Mucosa of descending colon (tissue), 3 donors: ENCODE measurements at regions not wholly inside any gene's neighbourhood (a gene's known extent, or its start where the extent isn't known, plus 50 kb on each side); places are given as distances from the start of the nearest gene placed in this dataset.

Experiments used
- ATAC-seq: fragments of 200-7000 bp; cut with Tn5 transposase; one replicate; pipeline ENCODE4 v1.9.1; 2020; ENCODE audit warnings: mild to moderate bottlenecking, moderate library complexity
- DNase-seq, 3 donors: peaks; one replicate each; pipeline ENCODE4 v3.0.0-alpha.2; 2020
- H3K36me3 ChIP-seq: fragments of 200-600 bp; one replicate; pipeline ENCODE4 v1.8.0; 2021; ENCODE audit warnings: low read depth, mild to moderate bottlenecking
- H3K4me1 ChIP-seq: fragments of 200-600 bp; one replicate; pipeline ENCODE4 v1.8.0; 2021; ENCODE audit warnings: low read depth, mild to moderate bottlenecking
- H3K4me3 ChIP-seq: fragments of 200-600 bp; one replicate; pipeline ENCODE4 v1.8.0; 2021; ENCODE audit warnings: mild to moderate bottlenecking
- H3K9me3 ChIP-seq: fragments of 200-600 bp; one replicate; pipeline ENCODE4 v1.8.0; 2021; ENCODE audit warnings: mild to moderate bottlenecking
- intact Hi-C, 2 donors: fragments of 100-400 bp; cut with DNase I in 1 of 2; cut with micrococcal nuclease in 1 of 2; formaldehyde crosslinking; loops; one replicate each; pipeline versions ENCODE4 v1.11.0 to v1.11.1; 2022; cut with DNase I, micrococcal nuclease
- TF ChIP-seq, protein P1 (sequence below): fragments of 200-600 bp; IDR thresholded peaks from one replicate; pipeline ENCODE4 v1.8.0; 2022; ENCODE audit warnings: antibody characterized with exemption, mild to moderate bottlenecking
- donor health status: DM: no; HTN: no; CAD: no; lungs with moderate emphysema.
- donor health status: DM: no; HTN: no; CAD: no.
- donor health status: DM: no; HTN: yes; CAD: no.

DNA sequence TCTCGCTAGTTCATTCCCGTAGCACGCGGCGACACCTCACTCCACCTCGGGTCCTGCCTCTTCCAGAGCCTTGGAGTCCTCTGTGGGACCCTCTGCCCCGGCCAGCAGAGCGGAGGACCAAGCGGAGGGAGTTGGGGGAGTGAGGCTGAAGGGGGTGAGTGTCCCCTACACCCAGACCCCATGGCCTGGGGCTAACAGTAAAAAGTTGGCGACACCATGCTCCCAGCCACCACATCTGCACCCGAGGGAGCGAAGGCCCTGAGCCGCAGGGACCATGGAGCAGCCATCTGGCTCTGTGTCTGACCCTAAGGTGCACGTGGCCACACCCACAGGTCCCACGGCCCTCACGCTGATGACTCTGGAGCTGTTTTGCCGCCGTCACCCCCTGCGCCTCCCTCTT is 293.8 kb downstream of the BRD1 start:
- TF ChIP-seq, protein P1, sequence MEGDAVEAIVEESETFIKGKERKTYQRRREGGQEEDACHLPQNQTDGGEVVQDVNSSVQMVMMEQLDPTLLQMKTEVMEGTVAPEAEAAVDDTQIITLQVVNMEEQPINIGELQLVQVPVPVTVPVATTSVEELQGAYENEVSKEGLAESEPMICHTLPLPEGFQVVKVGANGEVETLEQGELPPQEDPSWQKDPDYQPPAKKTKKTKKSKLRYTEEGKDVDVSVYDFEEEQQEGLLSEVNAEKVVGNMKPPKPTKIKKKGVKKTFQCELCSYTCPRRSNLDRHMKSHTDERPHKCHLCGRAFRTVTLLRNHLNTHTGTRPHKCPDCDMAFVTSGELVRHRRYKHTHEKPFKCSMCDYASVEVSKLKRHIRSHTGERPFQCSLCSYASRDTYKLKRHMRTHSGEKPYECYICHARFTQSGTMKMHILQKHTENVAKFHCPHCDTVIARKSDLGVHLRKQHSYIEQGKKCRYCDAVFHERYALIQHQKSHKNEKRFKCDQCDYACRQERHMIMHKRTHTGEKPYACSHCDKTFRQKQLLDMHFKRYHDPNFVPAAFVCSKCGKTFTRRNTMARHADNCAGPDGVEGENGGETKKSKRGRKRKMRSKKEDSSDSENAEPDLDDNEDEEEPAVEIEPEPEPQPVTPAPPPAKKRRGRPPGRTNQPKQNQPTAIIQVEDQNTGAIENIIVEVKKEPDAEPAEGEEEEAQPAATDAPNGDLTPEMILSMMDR = no peak
- intact Hi-C loops = no loop called here
- no peaks in the 10 kb centered on the region for H3K36me3 ChIP-seq
- H3K4me1 ChIP-seq = no peaks in the 10 kb centered on the region
- no peaks in the 10 kb centered on the region for H3K9me3 ChIP-seq
- no peak for DNase-seq
- H3K4me3 ChIP-seq = no peak overlapping the region
- ATAC-seq = no peak

DNA sequence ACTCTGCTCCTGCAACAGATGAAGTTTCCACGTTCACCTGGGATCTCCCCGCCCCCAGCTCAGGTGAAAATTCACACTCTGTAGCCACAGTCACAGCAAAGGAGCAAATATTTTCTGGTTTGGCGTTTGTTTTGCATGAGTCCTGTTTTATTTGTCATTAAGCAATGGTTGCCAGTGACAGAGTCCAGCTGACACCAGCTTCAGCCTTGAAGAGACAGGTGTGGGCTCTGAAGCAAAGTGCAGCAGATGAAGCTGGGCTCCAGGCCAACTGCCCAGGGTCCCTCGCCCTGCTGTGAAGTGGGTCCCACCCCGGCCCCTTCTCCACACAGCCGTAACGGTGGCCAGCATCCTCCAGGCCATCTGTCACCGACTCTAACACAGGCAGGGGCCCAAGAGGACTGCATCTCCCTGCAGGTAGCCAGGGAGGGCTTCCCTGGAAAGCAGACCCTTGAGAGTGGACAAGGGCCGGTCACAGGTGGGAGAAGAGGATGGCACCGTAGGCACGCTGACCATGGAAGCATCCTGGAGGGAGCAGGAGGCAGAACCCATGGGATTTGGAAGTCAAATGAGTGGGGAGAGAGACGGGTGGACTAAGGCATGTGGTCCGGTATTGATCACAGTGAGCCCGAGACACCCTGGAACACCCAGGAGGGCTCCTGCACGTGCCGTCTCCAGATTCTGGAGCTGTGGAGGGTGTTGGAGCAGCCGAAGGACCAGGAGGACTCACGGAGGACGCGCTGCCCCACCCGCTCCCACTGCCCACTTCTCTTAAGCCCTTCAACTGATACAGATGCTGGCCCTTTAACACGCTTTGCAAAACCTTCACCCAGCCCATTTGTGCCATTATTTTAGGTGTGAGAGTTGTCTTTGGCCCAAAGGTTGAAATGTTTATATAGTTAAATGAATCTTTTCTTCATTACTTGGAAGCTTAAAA is 294.5 kb downstream of the BRD1 start:
- Histone ChIP-seq H3K4me3 (no peak overlapping the region), H3K9me3 (no peaks in the 10 kb centered on the region), H3K36me3 (no peaks in the 10 kb centered on the region), H3K4me1 (no peaks in the 10 kb centered on the region)
- ATAC-seq (no peak), DNase-seq (no peak)
- intact Hi-C loops = no loop called here
- TF ChIP-seq, protein P1 = no peak

DNA sequence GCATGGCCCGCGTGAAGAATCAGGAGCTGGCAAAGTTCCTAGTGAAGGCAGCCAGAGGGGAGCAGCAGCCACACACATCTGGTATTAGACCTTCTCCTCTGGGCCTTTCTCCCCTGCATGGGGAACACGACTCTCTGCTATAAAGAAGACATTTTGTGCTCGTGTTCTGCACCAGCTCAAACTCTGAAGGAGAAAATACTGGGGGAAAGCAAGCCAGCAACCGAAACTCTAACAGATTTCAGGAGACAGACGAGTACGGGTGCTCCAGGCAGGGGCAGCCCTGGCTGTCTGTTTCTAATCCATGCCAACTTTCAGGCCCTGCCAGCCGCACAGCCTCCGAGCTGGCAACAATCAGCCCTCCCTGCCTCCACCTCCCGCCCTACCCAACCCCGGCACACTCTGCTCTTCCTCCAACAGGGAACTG is 296.3 kb downstream of the BRD1 start:
- TF ChIP-seq, protein P1 = no peak
- H3K9me3 ChIP-seq = no peaks in the 10 kb centered on the region
- DNase-seq (no peak), ATAC-seq (no peak)
- intact Hi-C loops = no loop called here
- H3K36me3 ChIP-seq = no peaks in the 10 kb centered on the region
- no peaks in the 10 kb centered on the region for H3K4me1 ChIP-seq
- H3K4me3 ChIP-seq = no peak overlapping the region

DNA sequence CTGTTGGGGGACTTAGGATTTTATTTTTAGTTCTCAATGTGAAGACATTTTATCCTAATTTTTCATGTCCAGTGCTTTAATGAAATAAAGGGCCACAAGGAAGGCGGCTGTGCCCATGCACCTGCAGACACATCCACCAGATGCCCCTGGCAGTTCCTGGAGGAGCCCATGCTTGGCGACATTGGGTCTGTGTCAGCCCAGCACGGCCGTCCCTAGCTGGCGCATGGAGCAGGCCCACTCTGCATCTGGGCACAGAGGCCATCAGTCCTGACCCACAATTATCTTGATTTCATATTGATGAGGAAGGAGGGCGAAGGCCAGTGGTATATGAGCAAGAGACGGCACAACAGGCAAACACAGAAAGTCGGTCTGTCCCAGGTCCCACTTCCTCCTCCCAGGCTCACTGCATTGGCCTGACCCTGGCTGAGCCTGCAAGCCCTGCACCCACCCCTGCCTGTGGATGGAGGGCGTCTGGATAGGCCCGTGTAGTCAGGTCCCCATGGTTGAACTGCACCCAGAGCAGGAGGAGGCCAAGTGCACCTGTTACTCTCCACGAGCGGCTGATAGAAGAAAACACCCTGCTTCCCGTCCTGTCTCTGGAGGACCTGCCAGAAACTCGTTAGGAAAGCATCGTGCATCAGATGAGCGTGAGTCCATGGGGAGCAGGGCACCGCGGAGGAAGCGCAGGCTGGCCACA is 296.9 kb downstream of the BRD1 start:
- TF ChIP-seq, protein P1 = no peak
- intact Hi-C loops = no loop called here
- H3K4me1 ChIP-seq = no peaks in the 10 kb centered on the region
- no peaks in the 10 kb centered on the region for H3K36me3 ChIP-seq
- ATAC-seq = no peak
- no peak overlapping the region for H3K4me3 ChIP-seq
- no peaks in the 10 kb centered on the region for H3K9me3 ChIP-seq
- no peak for DNase-seq

DNA sequence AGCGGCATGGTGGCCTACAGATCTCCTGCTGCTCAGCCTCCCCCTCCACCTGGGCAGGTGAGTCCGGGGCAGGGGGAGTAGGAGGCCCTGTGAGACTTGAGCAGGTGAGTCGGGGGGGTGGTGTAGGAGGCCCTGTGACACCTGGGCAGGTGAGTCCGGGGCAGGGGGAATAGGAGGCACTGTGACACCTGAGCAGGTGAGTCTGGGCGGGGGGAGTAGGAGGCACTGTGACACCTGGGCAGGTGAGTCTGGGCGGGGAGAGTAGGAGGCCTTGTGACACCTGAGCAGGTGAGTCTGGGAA is 299.3 kb downstream of the BRD1 start:
- intact Hi-C loops = no loop called here
- Histone ChIP-seq H3K36me3 (no peaks in the 10 kb centered on the region), H3K9me3 (no peaks in the 10 kb centered on the region), H3K4me3 (no peak overlapping the region), H3K4me1 (no peaks in the 10 kb centered on the region)
- DNase-seq (no peak), ATAC-seq (no peak)
- TF ChIP-seq, protein P1 = no peak
